DOHH2 (cell line): ENCODE measurements at regions not wholly inside any gene's neighbourhood (a gene's known extent, or its start where the extent isn't known, plus 50 kb on each side); places are given as distances from the start of the nearest gene placed in this dataset.

Experiments used
- H3F3A ChIP-seq: fragments of 200-600 bp; sonication (generic), shearing (Covaris generic); 2 replicates; pipeline ENCODE4 v1.6.0; 2016; ENCODE audit warnings: antibody characterized with exemption, mild to moderate bottlenecking; ENCODE audit not compliant: control insufficient read depth, insufficient read depth
- H3K27ac ChIP-seq: fragments of 200-600 bp; sonication (generic); 2 replicates; pipeline ENCODE4 v1.5.1; 2014; ENCODE audit warnings: low read depth, mild to moderate bottlenecking, low read length, moderate library complexity
- H3K27me3 ChIP-seq: fragments of 200-600 bp; sonication (generic); 2 replicates; pipeline ENCODE4 v1.6.1; 2014; ENCODE audit warnings: mild to moderate bottlenecking, low read length, mixed read lengths; ENCODE audit not compliant: control insufficient read depth
- H3K36me3 ChIP-seq: fragments of 200-600 bp; sonication (generic); 2 replicates; pipeline ENCODE4 v1.6.1; 2014; ENCODE audit warnings: mild to moderate bottlenecking, low read length, moderate library complexity, mixed read lengths; ENCODE audit not compliant: control insufficient read depth
- H3K4me1 ChIP-seq: fragments of 200-600 bp; sonication (generic); 2 replicates; pipeline ENCODE4 v1.6.1; 2014; ENCODE audit warnings: mild to moderate bottlenecking, low read length, mixed read lengths; ENCODE audit not compliant: control insufficient read depth
- H3K4me2 ChIP-seq: fragments of 200-600 bp; sonication (generic); 2 replicates; pipeline ENCODE4 v1.6.0; 2014; ENCODE audit warnings: mild to moderate bottlenecking, low read length, moderate library complexity
- H3K4me3 ChIP-seq: fragments of 200-600 bp; sonication (generic); 2 replicates; pipeline ENCODE4 v1.5.1; 2014; ENCODE audit warnings: mild to moderate bottlenecking, low read length, mixed read lengths
- H3K79me2 ChIP-seq: fragments of 200-600 bp; sonication (generic); 2 replicates; pipeline ENCODE4 v1.6.1; 2014; ENCODE audit warnings: mild to moderate bottlenecking, low read length, mixed read lengths; ENCODE audit not compliant: control insufficient read depth
- H3K9me2 ChIP-seq: fragments of 200-600 bp; sonication (generic); replicated peaks from 2 replicates; pipeline ENCODE4 v1.6.1; 2014; ENCODE audit warnings: mild to moderate bottlenecking, low read length, mixed read lengths; ENCODE audit not compliant: control insufficient read depth
- H3K9me3 ChIP-seq: fragments of 200-600 bp; sonication (generic); 2 replicates; pipeline ENCODE4 v1.6.1; 2014; ENCODE audit warnings: antibody characterized with exemption, low read length, mixed read lengths; ENCODE audit not compliant: control insufficient read depth, insufficient read depth
- H4K20me1 ChIP-seq: fragments of 200-600 bp; sonication (generic); 2 replicates; pipeline ENCODE4 v1.6.0; 2014; ENCODE audit warnings: low read depth, mild to moderate bottlenecking, antibody characterized with exemption, low read length, moderate library complexity; ENCODE audit not compliant: control insufficient read depth, insufficient read depth
- CTCF ChIP-seq: fragments of 200-600 bp; sonication (generic); IDR thresholded peaks from one replicate; pipeline ENCODE4 v1.5.1; 2014; ENCODE audit warnings: antibody characterized with exemption, mild to moderate bottlenecking, low read depth, low read length; ENCODE audit not compliant: poor library complexity, severe bottlenecking
- EZH2phosphoT487 ChIP-seq: fragments of 200-600 bp; sonication (generic); IDR thresholded peaks from 2 replicates; pipeline ENCODE4 v1.6.1; 2017; ENCODE audit warnings: borderline replicate concordance, mild to moderate bottlenecking, antibody characterized with exemption, low read length, moderate library complexity, mixed read lengths

DNA sequence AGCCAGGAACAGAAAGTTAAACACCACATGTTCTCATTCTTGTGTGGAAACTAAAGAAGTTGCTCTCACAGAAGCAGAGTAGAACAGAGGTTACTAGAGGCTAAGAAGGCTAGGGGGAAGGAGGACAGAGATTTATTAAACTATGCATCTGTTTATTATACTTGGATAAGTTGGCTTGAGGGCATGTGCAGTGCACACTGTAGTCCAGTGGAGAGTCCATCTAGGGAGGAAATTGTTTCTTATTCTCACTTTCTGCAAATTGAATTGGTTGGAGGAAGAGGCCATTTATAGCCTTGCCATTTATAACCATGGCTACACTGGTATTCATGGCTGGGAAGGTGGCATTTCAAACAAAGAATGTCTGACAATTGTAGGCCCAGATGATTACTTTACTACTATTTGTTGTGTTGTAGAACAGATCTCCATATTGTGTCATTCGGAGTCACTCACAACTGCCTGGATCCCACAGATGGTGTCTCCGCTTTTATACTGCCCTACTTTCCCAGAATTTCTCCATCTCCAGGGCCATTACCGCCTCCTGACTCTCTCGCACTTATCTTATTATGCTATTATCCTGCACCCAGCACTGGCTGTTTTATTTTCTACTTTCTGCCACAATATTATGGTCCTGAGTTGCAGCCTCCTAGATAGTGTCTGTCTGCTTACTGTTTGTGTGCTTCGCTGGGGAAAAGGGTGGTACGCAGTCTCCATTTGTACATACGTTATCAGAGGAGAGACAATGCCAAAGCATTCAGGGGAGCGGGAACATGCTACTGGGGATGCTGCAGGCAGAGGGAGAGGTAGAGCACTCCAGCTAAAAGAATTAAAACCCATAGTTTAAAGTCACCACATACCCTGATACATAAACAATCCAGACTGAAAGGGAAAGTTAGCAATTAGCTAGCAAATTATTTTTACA is 169.3 kb upstream of the BLID start:
- H3K4me3 ChIP-seq, result no peak overlapping the region
- H3K4me1 ChIP-seq, result no peaks in the 10 kb centered on the region
- no peaks in the 10 kb centered on the region for H3K27me3 ChIP-seq

DNA sequence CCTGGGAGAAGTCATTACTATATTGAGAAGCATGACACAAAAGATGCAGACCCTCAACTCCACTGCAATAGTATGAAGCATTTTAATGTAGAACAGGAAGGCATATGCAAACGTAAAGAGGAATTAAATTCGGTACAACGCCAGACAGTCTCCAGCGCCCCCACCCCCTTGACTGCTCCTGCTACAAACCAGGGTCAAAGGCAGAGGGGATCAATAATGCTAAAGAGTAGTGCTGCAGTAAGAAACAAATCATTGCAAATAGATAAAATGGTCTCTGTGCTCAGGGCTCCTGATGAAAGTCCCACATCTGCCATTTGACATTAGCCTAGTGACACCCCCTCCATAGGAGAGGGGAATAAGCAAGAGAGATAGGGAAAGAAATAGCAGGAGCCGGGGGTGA is 164.9 kb upstream of the BLID start:
- Histone ChIP-seq H4K20me1 (no peaks in the 10 kb centered on the region), H3K4me3 (no peak overlapping the region), H3K4me2 (no peak overlapping the region), H3K27ac (no peak overlapping the region), H3K9me2 (no peaks in the 10 kb centered on the region), H3F3A (no peaks in the 10 kb centered on the region), H3K9me3 (no peaks in the 10 kb centered on the region), H3K27me3 (no peaks in the 10 kb centered on the region), H3K79me2 (no peaks in the 10 kb centered on the region), H3K36me3 (no peaks in the 10 kb centered on the region), H3K4me1 (no peaks in the 10 kb centered on the region)
- TF ChIP-seq EZH2phosphoT487, result no peak
- TF ChIP-seq CTCF, result no peak

More for the DNA sequence above, 169.3 kb upstream of the BLID start:
- Histone ChIP-seq H3K9me2 (no peaks in the 10 kb centered on the region), H3K4me2 (no peak overlapping the region), H3F3A (no peaks in the 10 kb centered on the region), H3K27ac (no peak overlapping the region), H3K9me3 (no peaks in the 10 kb centered on the region), H4K20me1 (no peaks in the 10 kb centered on the region), H3K36me3 (no peaks in the 10 kb centered on the region), H3K79me2 (no peaks in the 10 kb centered on the region)
- no peak for TF ChIP-seq CTCF
- no peak for TF ChIP-seq EZH2phosphoT487

- no peak overlapping the region for H3K4me3 ChIP-seq
- no peak overlapping the region for H3K27ac ChIP-seq
- no peaks in the 10 kb centered on the region for H3K36me3 ChIP-seq
- no peaks in the 10 kb centered on the region for H3K9me2 ChIP-seq
- no peak overlapping the region for H3K4me2 ChIP-seq
- H3K79me2 ChIP-seq, result no peaks in the 10 kb centered on the region
- no peaks in the 10 kb centered on the region for H3K4me1 ChIP-seq
- no peaks in the 10 kb centered on the region for H3K27me3 ChIP-seq
- TF ChIP-seq EZH2phosphoT487, result no peak
- H3F3A ChIP-seq, result no peaks in the 10 kb centered on the region
- no peaks in the 10 kb centered on the region for H3K9me3 ChIP-seq
- H4K20me1 ChIP-seq, result no peaks in the 10 kb centered on the region
Measured at GRCh38 chr11:122279194-122279593, 163.2 kb upstream of the BLID start.

DNA sequence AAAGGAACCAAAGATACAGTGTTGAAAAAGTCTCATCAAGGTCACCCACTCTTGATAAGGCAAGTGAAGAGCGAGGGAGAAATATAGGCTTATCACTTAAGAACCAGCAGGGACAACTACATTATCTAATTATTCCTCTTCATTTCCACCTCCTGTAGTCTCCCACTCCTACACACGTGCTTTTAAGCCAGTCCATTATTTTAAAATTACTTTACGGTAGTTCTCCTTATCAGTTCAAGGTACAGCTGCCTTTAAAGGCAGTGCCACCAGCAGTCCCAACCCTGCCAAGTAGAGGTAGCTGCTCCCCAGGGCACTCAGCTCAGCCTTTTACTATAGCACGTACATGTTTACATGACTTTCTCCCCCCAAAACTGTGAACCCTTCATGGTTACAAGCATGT is 161.5 kb upstream of the BLID start:
- H3K27me3 ChIP-seq, result no peaks in the 10 kb centered on the region
- no peak overlapping the region for H3K4me2 ChIP-seq
- no peaks in the 10 kb centered on the region for H4K20me1 ChIP-seq
- no peaks in the 10 kb centered on the region for H3K79me2 ChIP-seq
- H3K27ac ChIP-seq, result no peak overlapping the region
- no peak overlapping the region for H3K4me3 ChIP-seq
- H3F3A ChIP-seq, result no peaks in the 10 kb centered on the region
- no peaks in the 10 kb centered on the region for H3K9me3 ChIP-seq
- TF ChIP-seq EZH2phosphoT487 (no peak), CTCF (no peak)
- no peaks in the 10 kb centered on the region for H3K36me3 ChIP-seq
- H3K9me2 ChIP-seq, result no peaks in the 10 kb centered on the region
- no peaks in the 10 kb centered on the region for H3K4me1 ChIP-seq
